ENCODE measurements at regions not wholly inside any gene's neighbourhood (a gene's known extent, or its start where the extent isn't known, plus 50 kb on each side); places are given as distances from the start of the nearest gene placed in this dataset.

GRCh38 chr10:1954300-1954699 lies 217.0 kb upstream of the ADARB2 start:
- FAIRE-seq (no peak), DNase-seq (no peak)
- H3K36me3 ChIP-seq (ENCODE audit: control insufficient read depth in 2 of 3, insufficient read depth in 3 of 3, low read length in 3 of 3), result no peaks in the 10 kb centered on the region
- no peak overlapping the region for H3K4me3 ChIP-seq (ENCODE audit: low read length in 3 of 3)
- no peaks in the 10 kb centered on the region for H3K27me3 ChIP-seq (ENCODE audit: control insufficient read depth, insufficient read depth, low read length)
- H3K9ac ChIP-seq (ENCODE audit: low read length in 3 of 3), result no peak overlapping the region
- H3K9me3 ChIP-seq (ENCODE audit: control insufficient read depth in 2 of 3, insufficient read depth in 1 of 3, low read length in 3 of 3), result no peaks in the 10 kb centered on the region
- intact Hi-C loops (cut with DNase I), result no loop called here
- TF ChIP-seq CTCF (IDR thresholded peaks at IDR 0.05; ENCODE audit: borderline replicate concordance, extremely low read depth, insufficient read depth), result no peak
- H3K27ac ChIP-seq (ENCODE audit: low read depth in 2 of 2, low read length in 2 of 2), result no peak overlapping the region
- no peaks in the 10 kb centered on the region for H3K4me1 ChIP-seq (ENCODE audit: control insufficient read depth in 2 of 3, insufficient read depth in 2 of 3, low read depth in 1 of 3, low read length in 3 of 3)

GRCh38 chr10:1952126-1953095 lies 215.1 kb upstream of the ADARB2 start:
- no peak overlapping the region for H3K9ac ChIP-seq (ENCODE audit: low read length in 3 of 3)
- H3K9me3 ChIP-seq (ENCODE audit: control insufficient read depth in 2 of 3, insufficient read depth in 1 of 3, low read length in 3 of 3), result no peaks in the 10 kb centered on the region
- H3K27me3 ChIP-seq (ENCODE audit: control insufficient read depth, insufficient read depth, low read length), result no peaks in the 10 kb centered on the region
- TF ChIP-seq CTCF (IDR thresholded peaks at IDR 0.05; ENCODE audit: borderline replicate concordance, extremely low read depth, insufficient read depth), result no peak
- no peak overlapping the region for H3K27ac ChIP-seq (ENCODE audit: low read depth in 2 of 2, low read length in 2 of 2)
- intact Hi-C loops (cut with DNase I), result no loop called here
- no peaks in the 10 kb centered on the region for H3K36me3 ChIP-seq (ENCODE audit: control insufficient read depth in 2 of 3, insufficient read depth in 3 of 3, low read length in 3 of 3)
- FAIRE-seq (no peak), DNase-seq (no peak)
- no peaks in the 10 kb centered on the region for H3K4me1 ChIP-seq (ENCODE audit: control insufficient read depth in 2 of 3, insufficient read depth in 2 of 3, low read depth in 1 of 3, low read length in 3 of 3)
- H3K4me3 ChIP-seq (ENCODE audit: low read length in 3 of 3), result no peak overlapping the region

- no peak for FAIRE-seq
- Histone ChIP-seq H3K4me3 (ENCODE audit: low read length in 3 of 3) (no peak overlapping the region), H3K4me1 (ENCODE audit: control insufficient read depth in 2 of 3, insufficient read depth in 2 of 3, low read depth in 1 of 3, low read length in 3 of 3) (no peaks in the 10 kb centered on the region), H3K9ac (ENCODE audit: low read length in 3 of 3) (no peak overlapping the region), H3K36me3 (ENCODE audit: control insufficient read depth in 2 of 3, insufficient read depth in 3 of 3, low read length in 3 of 3) (no peaks in the 10 kb centered on the region), H3K27me3 (ENCODE audit: control insufficient read depth, insufficient read depth, low read length) (no peaks in the 10 kb centered on the region), H3K27ac (ENCODE audit: low read depth in 2 of 2, low read length in 2 of 2) (no peak overlapping the region), H3K9me3 (ENCODE audit: control insufficient read depth in 2 of 3, insufficient read depth in 1 of 3, low read length in 3 of 3) (no peaks in the 10 kb centered on the region)
- intact Hi-C loops (cut with DNase I), result no loop called here
- DNase-seq, result no peak
- TF ChIP-seq CTCF (IDR thresholded peaks at IDR 0.05; ENCODE audit: borderline replicate concordance, extremely low read depth, insufficient read depth), result no peak
Measured at GRCh38 chr10:1950803-1951495, 213.6 kb upstream of the ADARB2 start.

All from kidney (tissue), 13 donors.